ENCODE measurements at regions not wholly inside any gene's neighbourhood (a gene's known extent, or its start where the extent isn't known, plus 50 kb on each side); places are given as distances from the start of the nearest gene placed in this dataset.

GRCh38 chr1:238558156-238558555, 667.4 kb upstream of the ZP4 start:
- no peak for DNase-seq (ENCODE audit: low spot score)
- TF ChIP-seq CTCF (IDR thresholded peaks at IDR 0.05; ENCODE audit: borderline replicate concordance, control extremely low read depth, extremely low read depth, insufficient read depth, missing control alignments) = no peak
- in situ Hi-C loops (cut with MboI; ENCODE audit: low sequenced_read_pairs, unreplicated experiment) = no loop called here

- in situ Hi-C loops (cut with MboI; ENCODE audit: low sequenced_read_pairs, unreplicated experiment) = no loop called here
- no peak for DNase-seq (ENCODE audit: low spot score)
- no peak for TF ChIP-seq CTCF (IDR thresholded peaks at IDR 0.05; ENCODE audit: borderline replicate concordance, control extremely low read depth, extremely low read depth, insufficient read depth, missing control alignments)
Measured at GRCh38 chr1:238552271-238552670, 661.5 kb upstream of the ZP4 start.

DNA sequence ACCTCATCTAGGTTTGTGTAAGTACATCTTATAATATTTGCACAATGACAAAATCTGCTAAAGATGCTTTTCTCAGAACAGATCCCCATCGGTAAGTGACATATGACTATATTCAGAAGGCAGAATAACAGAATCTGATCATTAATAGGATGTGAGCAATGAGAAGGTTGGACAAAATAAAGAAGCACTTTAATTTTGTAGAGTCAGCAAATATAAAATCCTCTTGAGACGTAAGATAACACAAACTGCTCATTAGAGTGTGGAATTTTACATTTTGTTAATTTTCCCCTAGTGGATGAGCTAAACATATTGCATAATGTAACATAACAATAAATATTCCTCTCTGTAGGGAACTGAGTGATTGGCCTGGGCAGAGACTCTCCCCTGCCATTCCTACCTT, 658.4 kb upstream of the ZP4 start:
- in situ Hi-C loops (cut with MboI; ENCODE audit: low sequenced_read_pairs, unreplicated experiment) = no loop called here
- TF ChIP-seq CTCF (IDR thresholded peaks at IDR 0.05; ENCODE audit: borderline replicate concordance, control extremely low read depth, extremely low read depth, insufficient read depth, missing control alignments) = no peak
- DNase-seq (ENCODE audit: low spot score) = no peak

GRCh38 chr1:238546118-238546517, 655.4 kb upstream of the ZP4 start:
- TF ChIP-seq CTCF (IDR thresholded peaks at IDR 0.05; ENCODE audit: borderline replicate concordance, control extremely low read depth, extremely low read depth, insufficient read depth, missing control alignments) = no peak
- in situ Hi-C loops (cut with MboI; ENCODE audit: low sequenced_read_pairs, unreplicated experiment) = no loop called here
- DNase-seq (ENCODE audit: low spot score) = no peak

DNA sequence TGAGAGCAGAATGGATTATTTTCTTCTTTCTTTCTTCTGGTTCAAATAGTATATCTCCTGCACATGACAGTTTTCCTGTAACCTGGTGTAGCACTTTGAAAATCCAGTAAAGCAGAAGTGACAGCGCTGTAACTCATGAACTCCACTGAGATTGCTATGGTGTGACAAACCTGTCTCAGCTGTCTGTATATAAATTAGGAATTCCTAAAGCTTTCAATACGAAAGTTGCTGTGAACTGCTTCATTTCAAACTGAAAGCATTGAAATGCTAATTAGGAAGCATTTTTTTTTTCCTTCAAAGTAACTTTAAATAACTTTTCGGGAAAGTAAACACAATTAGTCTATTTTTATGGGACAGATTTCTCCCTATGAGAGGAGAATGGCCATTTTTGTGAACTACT, 646.9 kb upstream of the ZP4 start:
- no peak for DNase-seq (ENCODE audit: low spot score)
- in situ Hi-C loops (cut with MboI; ENCODE audit: low sequenced_read_pairs, unreplicated experiment) = no loop called here
- no peak for TF ChIP-seq CTCF (IDR thresholded peaks at IDR 0.05; ENCODE audit: borderline replicate concordance, control extremely low read depth, extremely low read depth, insufficient read depth, missing control alignments)

GRCh38 chr1:238530209-238530851, 639.6 kb upstream of the ZP4 start:
- in situ Hi-C loops (cut with MboI; ENCODE audit: low sequenced_read_pairs, unreplicated experiment) = no loop called here

More at GRCh38 chr1:238530209-238530851, 639.6 kb upstream of the ZP4 start:
- no peak for TF ChIP-seq CTCF (IDR thresholded peaks at IDR 0.05; ENCODE audit: borderline replicate concordance, control extremely low read depth, extremely low read depth, insufficient read depth, missing control alignments)
- no peak for DNase-seq (ENCODE audit: low spot score)

Data from GM13976 (cell line).